PC-9 (cell line): ENCODE measurements at regions not wholly inside any gene's neighbourhood (a gene's known extent, or its start where the extent isn't known, plus 50 kb on each side); places are given as distances from the start of the nearest gene placed in this dataset.

ENCODE experiments used
- BruUV-seq: library from RNA; stranded (reverse); fragments of 400-500 nt; replicated peaks from 2 replicates; lab custom pipeline; 2021; lab: Mats Ljungman, UMichigan
- CTCF ChIA-PET: fragments of 300-600 bp; sonication (Branson Sonifier 250); formaldehyde crosslinking; loops from one replicate; lab custom pipeline; 2022; ENCODE audit warnings: antibody characterized with exemption; lab: Charles Lee
- POLR2A ChIA-PET: fragments of 300-600 bp; sonication (Branson Sonifier 250); formaldehyde crosslinking; loops from one replicate; lab custom pipeline; 2022; ENCODE audit warnings: antibody characterized with exemption; ENCODE audit not compliant: unreplicated experiment; lab: Charles Lee
- DNase-seq, 2 experiments: peaks; one replicate each; pipeline versions ENCODE4 v3.0.0 to v3.0.0-alpha.2; 2015 to 2022; ENCODE audit warnings: mixed read lengths in 1 of 2
- H2AFZ ChIP-seq: fragments of 200-600 bp; sonication (generic); 2 replicates; pipeline ENCODE4 v1.8.1; 2017; ENCODE audit warnings: antibody characterized with exemption
- H3F3A ChIP-seq: fragments of 200-600 bp; sonication (generic); 2 replicates; pipeline ENCODE4 v1.8.1; 2017; ENCODE audit warnings: antibody characterized with exemption, mild to moderate bottlenecking, low read depth; ENCODE audit not compliant: insufficient read depth
- H3K27ac ChIP-seq: fragments of 200-600 bp; sonication (generic); 2 replicates; pipeline ENCODE4 v1.6.1; 2016; ENCODE audit warnings: mixed run types
- H3K27me3 ChIP-seq: fragments of 200-600 bp; sonication (generic); 2 replicates; pipeline ENCODE4 v1.6.1; 2016; ENCODE audit warnings: low read depth, mixed run types; ENCODE audit not compliant: insufficient read depth
- H3K36me3 ChIP-seq: fragments of 200-600 bp; sonication (generic); 2 replicates; pipeline ENCODE4 v1.6.1; 2016; ENCODE audit warnings: low read depth, mixed run types
- H3K4me1 ChIP-seq: fragments of 200-600 bp; sonication (generic); replicated peaks from 2 replicates; pipeline ENCODE4 v1.6.1; 2016; ENCODE audit warnings: mixed run types; ENCODE audit not compliant: insufficient read depth
- H3K4me2 ChIP-seq: fragments of 200-600 bp; sonication (generic); 2 replicates; pipeline ENCODE4 v1.6.1; 2017; ENCODE audit warnings: mixed run types
- H3K4me3 ChIP-seq: fragments of 200-600 bp; sonication (generic); 2 replicates; pipeline ENCODE4 v1.6.1; 2016; ENCODE audit warnings: mixed run types
- H3K79me2 ChIP-seq: fragments of 200-600 bp; sonication (generic); 2 replicates; pipeline ENCODE4 v1.6.1; 2017; ENCODE audit warnings: low read depth, mixed run types
- H3K9me2 ChIP-seq: fragments of 200-600 bp; sonication (generic); 2 replicates; pipeline ENCODE4 v1.8.1; 2017; ENCODE audit warnings: mild to moderate bottlenecking; ENCODE audit not compliant: insufficient read depth
- H3K9me3 ChIP-seq: fragments of 200-600 bp; sonication (generic); 2 replicates; pipeline ENCODE4 v1.8.1; 2016; ENCODE audit warnings: low read depth; ENCODE audit not compliant: insufficient read depth
- H4K20me1 ChIP-seq: fragments of 200-600 bp; sonication (generic); 2 replicates; pipeline ENCODE4 v1.8.1; 2017; ENCODE audit not compliant: insufficient read depth
- CTCF ChIP-seq: fragments of 200-600 bp; sonication (generic); conservative IDR thresholded peaks from 2 replicates; pipeline ENCODE4 v1.6.1; 2017; ENCODE audit warnings: mixed run types, antibody characterized with exemption, mild to moderate bottlenecking, moderate library complexity
- EZH2 ChIP-seq: fragments of 200-600 bp; sonication (generic); IDR thresholded peaks from 2 replicates; pipeline ENCODE4 v1.8.0; 2017; ENCODE audit warnings: antibody characterized with exemption, low read depth
- intact Hi-C: fragments of 100-400 bp; cut with micrococcal nuclease; formaldehyde crosslinking; loops from one replicate; pipeline ENCODE4 v1.10.0; 2022; ENCODE audit not compliant: unreplicated experiment

GRCh38 chr10:58089739-58090138 is 178.0 kb downstream of the IPMK start:
- TF ChIP-seq CTCF (no peak), EZH2 (no peak)
- POLR2A ChIA-PET, result no interaction called here
- Histone ChIP-seq H3K4me1 (no peaks in the 10 kb centered on the region), H3F3A (no peaks in the 10 kb centered on the region), H3K79me2 (no peaks in the 10 kb centered on the region), H3K27me3 (no peaks in the 10 kb centered on the region), H3K27ac (no peak overlapping the region), H2AFZ (no peak overlapping the region), H3K36me3 (no peaks in the 10 kb centered on the region), H3K4me3 (no peak overlapping the region), H3K4me2 (no peak overlapping the region), H4K20me1 (no peaks in the 10 kb centered on the region), H3K9me2 (no peaks in the 10 kb centered on the region), H3K9me3 (no peaks in the 10 kb centered on the region)
- no peak for DNase-seq
- intact Hi-C loops, result no loop called here
- CTCF ChIA-PET, result no interaction called here
- BruUV-seq, result no TSS peak

- H3F3A ChIP-seq, result no peaks in the 10 kb centered on the region
- no TSS peak for BruUV-seq
- no peaks in the 10 kb centered on the region for H3K4me1 ChIP-seq
Measured at GRCh38 chr10:58087896-58088295, 179.8 kb downstream of the IPMK start.

GRCh38 chr10:58086763-58087150 is 180.9 kb downstream of the IPMK start:
- no peaks in the 10 kb centered on the region for H3K9me3 ChIP-seq
- POLR2A ChIA-PET, result no interaction called here
- H3K36me3 ChIP-seq, result no peaks in the 10 kb centered on the region
- CTCF ChIA-PET, result no interaction called here
- no peak overlapping the region for H3K4me3 ChIP-seq
- no peak for DNase-seq
- no peaks in the 10 kb centered on the region for H3K9me2 ChIP-seq
- H3K4me1 ChIP-seq, result no peaks in the 10 kb centered on the region
- no peaks in the 10 kb centered on the region for H3F3A ChIP-seq
- no peak for TF ChIP-seq CTCF
- no peak for TF ChIP-seq EZH2
- intact Hi-C loops, result no loop called here
- H3K4me2 ChIP-seq, result no peak overlapping the region
- no peaks in the 10 kb centered on the region for H4K20me1 ChIP-seq
- H3K79me2 ChIP-seq, result no peaks in the 10 kb centered on the region
- no TSS peak for BruUV-seq
- no peak overlapping the region for H2AFZ ChIP-seq
- H3K27ac ChIP-seq, result no peak overlapping the region
- H3K27me3 ChIP-seq, result no peaks in the 10 kb centered on the region

More at GRCh38 chr10:58087896-58088295, 179.8 kb downstream of the IPMK start:
- Histone ChIP-seq H4K20me1 (no peaks in the 10 kb centered on the region), H3K4me2 (no peak overlapping the region), H3K27ac (no peak overlapping the region), H2AFZ (no peak overlapping the region), H3K79me2 (no peaks in the 10 kb centered on the region), H3K27me3 (no peaks in the 10 kb centered on the region), H3K36me3 (no peaks in the 10 kb centered on the region), H3K9me3 (no peaks in the 10 kb centered on the region), H3K9me2 (no peaks in the 10 kb centered on the region), H3K4me3 (no peak overlapping the region)
- POLR2A ChIA-PET, result no interaction called here
- CTCF ChIA-PET, result no interaction called here
- TF ChIP-seq EZH2 (no peak), CTCF (no peak)
- intact Hi-C loops, result no loop called here
- no peak for DNase-seq
